Epithelial cell of esophagus (primary cell): ENCODE measurements at regions not wholly inside any gene's neighbourhood (a gene's known extent, or its start where the extent isn't known, plus 50 kb on each side); places are given as distances from the start of the nearest gene placed in this dataset.
"Not testable (repeated sequence)": the region's sequence is repeated elsewhere in the genome, so short reads cannot be mapped to it uniquely, and the experiment has no call there.

Experiments
- DNase-seq: peaks from one replicate; pipeline ENCODE4 v3.0.0; 2010; ENCODE audit warnings: low read depth
- H3K4me3 ChIP-seq: 2 replicates; pipeline ENCODE4 v1.5.1; 2011; ENCODE audit warnings: mild to moderate bottlenecking, low read length, control low read depth
- TF ChIP-seq, protein P1 (sequence below): IDR thresholded peaks from 2 replicates; pipeline ENCODE4 v1.5.1; 2011; ENCODE audit warnings: low read depth, mild to moderate bottlenecking, low read length, control low read depth, inconsistent platforms; ENCODE audit not compliant: insufficient read depth; ENCODE audit errors: missing control alignments

DNA sequence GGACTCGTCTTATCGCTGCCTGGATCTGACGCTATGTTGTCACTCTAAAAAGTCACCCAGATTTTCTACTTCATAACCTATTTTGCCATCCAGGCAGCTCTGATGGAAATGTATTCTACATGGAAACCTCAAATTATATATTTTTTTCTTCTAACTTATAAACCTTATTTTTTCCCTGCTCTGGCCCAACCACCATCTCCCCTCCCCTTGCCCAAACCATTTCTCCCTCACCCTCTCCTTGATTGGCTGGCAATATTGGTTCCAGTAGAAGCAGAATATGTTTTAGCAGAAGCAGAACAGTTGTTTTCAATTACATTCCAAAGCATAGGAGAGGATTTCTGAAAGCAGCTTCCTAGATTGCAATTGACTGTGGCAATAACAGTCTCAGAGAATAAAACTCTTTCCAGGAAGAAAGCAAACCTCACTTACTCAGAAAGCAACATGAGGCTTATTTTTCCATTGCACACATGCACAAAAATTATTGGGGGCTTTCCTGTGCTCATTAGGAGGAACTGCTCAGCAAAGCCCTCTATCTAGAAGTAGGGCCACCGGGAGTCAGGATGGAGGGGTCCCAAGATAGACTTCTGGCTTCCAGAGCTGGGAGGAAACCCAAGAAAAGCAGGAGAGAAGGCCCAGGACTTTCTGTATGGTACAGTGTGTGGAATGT lies 191.8 kb downstream of the ESM1 start:
- H3K4me3 ChIP-seq: no peak overlapping the region
- no peak for DNase-seq
- TF ChIP-seq, protein P1, sequence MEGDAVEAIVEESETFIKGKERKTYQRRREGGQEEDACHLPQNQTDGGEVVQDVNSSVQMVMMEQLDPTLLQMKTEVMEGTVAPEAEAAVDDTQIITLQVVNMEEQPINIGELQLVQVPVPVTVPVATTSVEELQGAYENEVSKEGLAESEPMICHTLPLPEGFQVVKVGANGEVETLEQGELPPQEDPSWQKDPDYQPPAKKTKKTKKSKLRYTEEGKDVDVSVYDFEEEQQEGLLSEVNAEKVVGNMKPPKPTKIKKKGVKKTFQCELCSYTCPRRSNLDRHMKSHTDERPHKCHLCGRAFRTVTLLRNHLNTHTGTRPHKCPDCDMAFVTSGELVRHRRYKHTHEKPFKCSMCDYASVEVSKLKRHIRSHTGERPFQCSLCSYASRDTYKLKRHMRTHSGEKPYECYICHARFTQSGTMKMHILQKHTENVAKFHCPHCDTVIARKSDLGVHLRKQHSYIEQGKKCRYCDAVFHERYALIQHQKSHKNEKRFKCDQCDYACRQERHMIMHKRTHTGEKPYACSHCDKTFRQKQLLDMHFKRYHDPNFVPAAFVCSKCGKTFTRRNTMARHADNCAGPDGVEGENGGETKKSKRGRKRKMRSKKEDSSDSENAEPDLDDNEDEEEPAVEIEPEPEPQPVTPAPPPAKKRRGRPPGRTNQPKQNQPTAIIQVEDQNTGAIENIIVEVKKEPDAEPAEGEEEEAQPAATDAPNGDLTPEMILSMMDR: no peak

DNA sequence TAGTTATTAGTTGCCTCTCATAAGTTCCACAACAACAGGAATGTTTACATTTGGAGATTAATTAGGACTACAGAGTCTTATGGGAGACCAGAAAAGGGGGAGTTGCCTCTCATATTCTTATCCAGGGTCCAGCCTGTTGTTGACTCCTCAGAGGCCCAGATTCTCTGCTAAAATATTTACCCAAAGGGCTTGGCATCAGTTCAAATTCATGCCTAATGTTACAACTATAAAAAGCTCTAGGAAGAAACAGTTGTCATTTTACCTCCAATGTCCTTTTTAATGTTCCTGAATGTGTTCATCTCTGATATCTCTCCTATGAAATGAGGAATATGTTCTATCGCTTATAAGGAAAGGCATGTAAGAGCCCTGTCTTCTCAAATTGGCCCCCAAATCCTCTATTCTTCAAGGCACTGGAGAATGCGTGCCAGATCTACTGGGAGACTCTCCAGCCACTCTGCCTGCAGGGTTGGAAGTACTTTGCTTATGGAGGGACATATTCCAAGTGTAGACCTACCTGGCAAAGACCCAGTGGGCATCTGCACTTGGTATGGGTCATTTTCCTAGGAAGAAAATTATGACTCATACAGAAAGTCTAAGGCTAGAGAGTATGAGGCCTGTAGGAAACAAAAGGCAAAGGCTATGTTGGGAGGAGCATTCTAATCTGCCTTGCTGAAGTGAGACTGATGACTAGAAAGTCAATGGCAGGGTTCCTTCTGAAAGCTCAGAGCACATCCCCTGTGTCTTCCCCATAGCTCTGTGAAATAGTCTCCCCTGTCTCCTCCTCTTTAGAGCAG lies 192.6 kb downstream of the ESM1 start:
- no peak overlapping the region for H3K4me3 ChIP-seq
- TF ChIP-seq, protein P1: no peak
- no peak for DNase-seq

DNA sequence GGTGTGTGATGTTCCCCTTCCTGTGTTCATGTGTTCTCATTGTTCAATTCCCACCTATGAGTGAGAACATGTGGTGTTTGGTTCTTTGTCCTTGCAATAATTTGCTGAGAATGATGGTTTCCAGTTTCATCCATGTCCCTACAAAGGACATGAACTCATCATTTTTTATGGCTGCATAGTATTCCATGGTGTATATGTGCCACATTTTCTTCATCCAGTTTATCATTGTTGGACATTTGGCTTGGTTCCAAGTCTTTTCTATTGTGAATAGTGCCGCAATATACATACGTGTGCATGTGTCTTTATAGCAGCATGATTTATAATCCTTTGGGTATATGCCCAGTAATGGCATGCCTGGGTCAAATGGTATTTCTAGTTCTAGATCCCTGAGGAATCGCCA lies 197.5 kb downstream of the ESM1 start:
- DNase-seq, H3K4me3 ChIP-seq: not testable (repeated sequence)

DNA sequence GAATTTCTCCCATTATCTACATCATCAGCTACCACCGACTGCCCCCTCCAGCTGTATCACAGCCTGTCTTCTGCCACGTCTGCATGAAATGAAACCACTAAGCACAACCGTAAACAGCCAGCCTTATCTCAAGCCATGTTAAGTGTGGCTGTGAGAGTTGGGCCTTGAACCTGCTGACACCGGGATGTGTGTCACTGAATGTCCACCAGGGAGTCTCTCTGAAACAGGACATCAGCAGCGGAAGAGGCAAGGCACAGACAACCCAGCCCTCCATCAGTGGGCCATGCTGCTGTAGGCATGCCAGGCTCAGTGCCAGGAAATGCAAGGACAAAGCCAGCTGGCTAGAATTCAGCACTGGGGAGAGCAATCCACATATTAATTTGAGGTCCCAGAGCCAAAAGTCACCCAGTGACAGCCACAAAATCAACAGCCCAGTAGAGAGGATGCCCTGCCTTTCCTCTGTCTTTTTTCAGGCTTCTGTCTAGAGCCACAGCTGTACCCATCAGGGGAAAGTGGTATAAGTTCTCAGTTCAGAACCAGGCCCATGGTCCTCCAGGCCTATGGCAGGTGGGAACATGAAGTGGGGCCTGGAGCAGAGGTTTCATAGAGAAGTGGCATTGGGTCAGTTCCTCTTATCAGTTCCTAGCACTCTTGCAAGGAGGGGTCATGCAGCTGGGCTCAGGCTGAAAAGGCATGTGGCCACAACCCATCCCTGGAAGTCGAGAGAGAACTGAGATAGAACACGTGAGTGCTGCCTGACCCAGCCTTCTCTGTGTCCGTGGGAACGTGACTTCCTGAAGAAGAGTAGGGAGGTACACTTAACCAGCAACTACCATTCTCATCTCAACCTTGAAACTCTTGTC lies 199.4 kb downstream of the ESM1 start:
- TF ChIP-seq, protein P1: no peak
- H3K4me3 ChIP-seq: no peak overlapping the region
- DNase-seq: no peak

DNA sequence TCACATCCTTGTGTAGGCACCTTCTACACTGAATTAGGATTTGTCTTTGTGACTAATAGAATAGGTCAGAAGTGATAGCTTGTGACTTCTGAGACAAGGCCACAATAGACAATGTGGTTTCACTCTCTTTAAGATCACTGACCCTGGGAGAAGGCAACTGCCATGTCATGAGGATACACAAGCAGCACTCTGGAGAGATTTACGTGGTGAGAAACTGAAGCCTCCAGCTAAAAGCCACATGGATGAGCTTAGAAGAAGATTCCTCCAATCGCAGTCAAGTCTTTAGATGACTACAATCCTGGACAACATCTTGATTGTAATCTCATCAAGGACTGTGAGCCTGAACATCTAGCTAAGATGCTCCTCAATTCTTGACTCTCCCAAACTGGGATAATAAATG lies 206.6 kb downstream of the ESM1 start:
- TF ChIP-seq, protein P1: no peak
- no peak for DNase-seq
- H3K4me3 ChIP-seq: no peak overlapping the region

DNA sequence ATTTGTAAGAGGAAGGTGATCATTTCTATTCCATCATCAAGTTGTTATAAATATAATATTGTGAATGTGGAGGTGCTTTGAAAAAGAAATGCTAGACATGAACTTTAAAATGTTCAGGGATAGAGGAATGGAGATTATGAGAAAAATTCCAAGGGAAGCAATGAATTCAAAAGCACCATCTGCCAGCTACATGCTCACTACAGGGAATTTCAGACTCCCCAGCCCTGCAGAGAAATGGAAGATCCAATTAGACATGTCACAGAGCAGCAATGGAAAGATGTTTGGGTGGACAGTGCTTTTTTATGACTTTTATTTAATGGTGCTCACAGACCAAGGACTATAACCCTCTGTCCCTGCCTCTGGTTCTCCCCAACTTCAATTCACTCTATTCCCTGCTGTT lies 209.7 kb downstream of the ESM1 start:
- no peak overlapping the region for H3K4me3 ChIP-seq
- no peak for DNase-seq
- TF ChIP-seq, protein P1: no peak
